ENCODE measurements at regions not wholly inside any gene's neighbourhood (a gene's known extent, or its start where the extent isn't known, plus 50 kb on each side); places are given as distances from the start of the nearest gene placed in this dataset.

- BruUV-seq (replicated peaks): no TSS peak
- ChIA-PET POLR2A (no interaction called here), CTCF (interaction anchor here (0.8 kb wide), 1 partner anchor 9 kb away, joined by 4 read pairs; no protein-coding TSS in a partner anchor)
- intact Hi-C loops (cut with micrococcal nuclease) (no loop called here), dilution Hi-C loops (cut with MboI; ENCODE audit: extremely low pct_ligation_motif_present, low sequenced_read_pairs) (no loop called here)
- no peaks in the 10 kb centered on the region for H3K36me3 ChIP-seq (ENCODE audit: control insufficient read depth in 2 of 2, extremely low read depth in 1 of 2, insufficient read depth in 2 of 2, low read length in 2 of 2)
- FAIRE-seq: no peak
- H3K27ac ChIP-seq (ENCODE audit: insufficient read depth, low read depth, low read length): no peak overlapping the region
- DNase-seq (ENCODE audit: low read depth, low spot score): no peak
- no peak overlapping the region for H3K4me2 ChIP-seq (ENCODE audit: insufficient read depth, low read length)
- no peaks in the 10 kb centered on the region for H3K9me1 ChIP-seq (replicated peaks; ENCODE audit: control insufficient read depth, extremely low read depth, insufficient read depth, low read length)
- no peaks in the 10 kb centered on the region for H4K20me1 ChIP-seq (replicated peaks; ENCODE audit: control insufficient read depth, extremely low read depth, insufficient read depth, low read length)
- no peaks in the 10 kb centered on the region for H3K9me3 ChIP-seq (replicated peaks; ENCODE audit: control insufficient read depth, insufficient read depth, low read length)
- TF ChIP-seq FOS (IDR thresholded peaks at IDR 0.05; ENCODE audit: borderline replicate concordance, insufficient read depth, low read length) (no peak), CTCF (IDR thresholded peaks at IDR 0.05; ENCODE audit: extremely low read depth in 1 of 2, insufficient read depth in 1 of 2, low read depth in 1 of 2, low read length in 2 of 2) (no peak), EZH2 (IDR thresholded peaks at IDR 0.05; ENCODE audit: borderline replicate concordance, low read depth, low read length, severe bottlenecking) (no peak), POLR2AphosphoS5 (IDR thresholded peaks at IDR 0.05; ENCODE audit: insufficient read depth, low read depth, low read length) (no peak), MYC (IDR thresholded peaks at IDR 0.05; ENCODE audit: low read depth, low read length) (no peak), GATA2 (IDR thresholded peaks at IDR 0.05; ENCODE audit: insufficient read depth, insufficient read length, low read depth, low read length) (no peak), POLR2A (IDR thresholded peaks at IDR 0.05; ENCODE audit: low read depth, low read length) (no peak)
- no peak overlapping the region for H3K4me3 ChIP-seq (replicated peaks in 1 of 3; ENCODE audit: insufficient read depth in 1 of 3, low read depth in 1 of 3, low read length in 3 of 3)
- no peak overlapping the region for H2AFZ ChIP-seq (ENCODE audit: low read depth, low read length)
- H3K4me1 ChIP-seq (ENCODE audit: control insufficient read depth, extremely low read depth, insufficient read depth, low read length): no peaks in the 10 kb centered on the region
- H3K9ac ChIP-seq (replicated peaks; ENCODE audit: extremely low read depth, insufficient read depth, low read length): no peak overlapping the region
- no peaks in the 10 kb centered on the region for H3K79me2 ChIP-seq (ENCODE audit: control insufficient read depth, insufficient read depth, low read length)
- no peaks in the 10 kb centered on the region for H3K27me3 ChIP-seq (ENCODE audit: control insufficient read depth in 2 of 2, insufficient read depth in 2 of 2, low read length in 2 of 2)
These were observed 365.8 kb upstream of the MGAT4C start for GRCh38 chr12:86621957-86622356.

All from endothelial cell of umbilical vein (primary cell).